ENCODE measurements at regions not wholly inside any gene's neighbourhood (a gene's known extent, or its start where the extent isn't known, plus 50 kb on each side); places are given as distances from the start of the nearest gene placed in this dataset.

GRCh38 chr6:164756723-164757122 lies 552.7 kb downstream of the C6orf118 start:
- ChIA-PET POLR2A (interaction anchor here (0.7 kb wide), 1 partner anchor 692 kb away, joined by 3 read pairs; no protein-coding TSS in a partner anchor), CTCF (ENCODE audit: low intra/inter-chr PET ratio) (no interaction called here)
- Histone ChIP-seq H3K4me3 (no peak overlapping the region), H3K4me2 (ENCODE audit: insufficient read depth, low read length) (no peak overlapping the region), H3K9me1 (ENCODE audit: control insufficient read depth, insufficient read depth, low read length) (no peaks in the 10 kb centered on the region), H4K20me1 (replicated peaks; ENCODE audit: control insufficient read depth, insufficient read depth, low read length) (no peaks in the 10 kb centered on the region), H3K36me3 (ENCODE audit: control insufficient read depth, insufficient read depth, low read length) (no peaks in the 10 kb centered on the region), H3K27me3 (ENCODE audit: control insufficient read depth in 2 of 2, insufficient read depth in 2 of 2, low read length in 2 of 2) (no peaks in the 10 kb centered on the region), H3K9ac (ENCODE audit: insufficient read depth in 1 of 2, low read depth in 2 of 2, low read length in 2 of 2) (no peak overlapping the region), H3K27ac (ENCODE audit: extremely low read depth, low read depth, low read length) (no peak overlapping the region), H3K4me1 (replicated peaks in 1 of 2; ENCODE audit: control insufficient read depth in 2 of 2, insufficient read depth in 2 of 2, low read length in 2 of 2) (no peaks in the 10 kb centered on the region), H2AFZ (ENCODE audit: low read depth, low read length) (no peak overlapping the region), H3K9me3 (replicated peaks; ENCODE audit: control insufficient read depth, insufficient read depth, low read depth, low read length) (no peaks in the 10 kb centered on the region), H3K79me2 (ENCODE audit: control insufficient read depth, insufficient read depth, low read length) (no peaks in the 10 kb centered on the region)
- DNase-seq (ENCODE audit: extremely low read depth in 1 of 4, low spot score in 3 of 4) (no peak), FAIRE-seq (no peak), ATAC-seq (no peak)
- in situ Hi-C loops (cut with MboI) = no loop called here
- no TSS peak for BruUV-seq (replicated peaks)
- 3% methylated on average over 8 of the region's 8 CpGs for WGBS (ENCODE audit: insufficient coverage, low coverage, missing lambda C conversion rate)
- intact Hi-C loops (cut with micrococcal nuclease) = no loop called here
- TF ChIP-seq BDP1 (IDR thresholded peaks at IDR 0.05; ENCODE audit: insufficient read depth, insufficient read length) = no peak
- no peak for TF ChIP-seq HMGN3 (IDR thresholded peaks at IDR 0.05; ENCODE audit: borderline replicate concordance, extremely low read depth, insufficient read length, low read depth, low read length)
- no peak for TF ChIP-seq TARDBP (IDR thresholded peaks at IDR 0.05)
- TF ChIP-seq NR2F6 (CRISPR knock-in tag; IDR thresholded peaks at IDR 0.05) = no peak
- TF ChIP-seq HSF4 (CRISPR knock-in tag; IDR thresholded peaks at IDR 0.05; ENCODE audit: borderline replicate concordance) = no peak
- no peak for TF ChIP-seq CBX1 (IDR thresholded peaks at IDR 0.05; ENCODE audit: low read depth)
- no peak for TF ChIP-seq ZNF592 (IDR thresholded peaks at IDR 0.05)
- no peak for TF ChIP-seq ZNF347 (CRISPR knock-in tag; IDR thresholded peaks at IDR 0.05; ENCODE audit: low read depth)
- no peak for TF ChIP-seq ZBTB1 (CRISPR knock-in tag; IDR thresholded peaks at IDR 0.05; ENCODE audit: borderline replicate concordance, low read depth)
- TF ChIP-seq, protein P1, sequence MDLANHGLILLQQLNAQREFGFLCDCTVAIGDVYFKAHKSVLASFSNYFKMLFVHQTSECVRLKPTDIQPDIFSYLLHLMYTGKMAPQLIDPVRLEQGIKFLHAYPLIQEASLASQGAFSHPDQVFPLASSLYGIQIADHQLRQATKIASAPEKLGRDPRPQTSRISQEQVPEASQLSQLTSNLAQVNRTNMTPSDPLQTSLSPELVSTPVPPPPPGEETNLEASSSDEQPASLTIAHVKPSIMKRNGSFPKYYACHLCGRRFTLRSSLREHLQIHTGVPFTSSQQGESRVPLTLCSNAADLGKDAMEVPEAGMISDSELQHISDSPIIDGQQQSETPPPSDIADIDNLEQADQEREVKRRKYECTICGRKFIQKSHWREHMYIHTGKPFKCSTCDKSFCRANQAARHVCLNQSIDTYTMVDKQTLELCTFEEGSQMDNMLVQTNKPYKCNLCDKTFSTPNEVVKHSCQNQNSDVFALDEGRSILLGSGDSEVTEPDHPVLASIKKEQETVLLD (IDR thresholded peaks at IDR 0.05) = no peak
- no peak for TF ChIP-seq HMG20A (CRISPR knock-in tag; conservative IDR thresholded peaks at IDR 0.05)
- no peak for TF ChIP-seq KLF10 (CRISPR knock-in tag; IDR thresholded peaks at IDR 0.05)
- TF ChIP-seq, protein P2, sequence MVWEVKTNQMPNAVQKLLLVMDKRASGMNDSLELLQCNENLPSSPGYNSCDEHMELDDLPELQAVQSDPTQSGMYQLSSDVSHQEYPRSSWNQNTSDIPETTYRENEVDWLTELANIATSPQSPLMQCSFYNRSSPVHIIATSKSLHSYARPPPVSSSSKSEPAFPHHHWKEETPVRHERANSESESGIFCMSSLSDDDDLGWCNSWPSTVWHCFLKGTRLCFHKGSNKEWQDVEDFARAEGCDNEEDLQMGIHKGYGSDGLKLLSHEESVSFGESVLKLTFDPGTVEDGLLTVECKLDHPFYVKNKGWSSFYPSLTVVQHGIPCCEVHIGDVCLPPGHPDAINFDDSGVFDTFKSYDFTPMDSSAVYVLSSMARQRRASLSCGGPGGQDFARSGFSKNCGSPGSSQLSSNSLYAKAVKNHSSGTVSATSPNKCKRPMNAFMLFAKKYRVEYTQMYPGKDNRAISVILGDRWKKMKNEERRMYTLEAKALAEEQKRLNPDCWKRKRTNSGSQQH (CRISPR knock-in tag; IDR thresholded peaks at IDR 0.05) = no peak

Measured in K562 (cell line).